Lower lobe of right lung (tissue), 2 donors: ENCODE measurements at regions not wholly inside any gene's neighbourhood (a gene's known extent, or its start where the extent isn't known, plus 50 kb on each side); places are given as distances from the start of the nearest gene placed in this dataset.

Experiments
- ATAC-seq, 2 donors: fragments of 200-7000 bp; cut with Tn5 transposase; one replicate each; pipeline ENCODE4 v1.9.1; 2020 to 2022; ENCODE audit warnings: mild to moderate bottlenecking in 2 of 2, moderate library complexity in 2 of 2
- DNase-seq: peaks from one replicate; pipeline ENCODE4 v3.0.0-alpha.2; 2020
- H3K27ac ChIP-seq: fragments of 200-600 bp; one replicate; pipeline ENCODE4 v1.8.0; 2022
- H3K27me3 ChIP-seq: fragments of 200-600 bp; one replicate; pipeline ENCODE4 v1.8.0; 2022; ENCODE audit warnings: low read depth
- H3K36me3 ChIP-seq: fragments of 200-600 bp; one replicate; pipeline ENCODE4 v1.8.0; 2022; ENCODE audit warnings: mild to moderate bottlenecking
- H3K4me1 ChIP-seq: fragments of 200-600 bp; one replicate; pipeline ENCODE4 v1.8.0; 2022
- H3K4me3 ChIP-seq: fragments of 200-600 bp; one replicate; pipeline ENCODE4 v1.8.0; 2022; ENCODE audit warnings: mild to moderate bottlenecking
- H3K9me3 ChIP-seq: fragments of 200-600 bp; one replicate; pipeline ENCODE4 v1.8.0; 2022
- intact Hi-C: fragments of 100-400 bp; cut with DNase I; formaldehyde crosslinking; loops from one replicate; pipeline ENCODE4 v1.11.0; 2022
- TF ChIP-seq, protein P1 (sequence below): fragments of 200-600 bp; IDR thresholded peaks from one replicate; pipeline ENCODE4 v1.8.0; 2022; ENCODE audit warnings: antibody characterized with exemption, mild to moderate bottlenecking
- donor health status: DM: no; HTN: yes; CAD: no; lungs with severe emphysema.

DNA sequence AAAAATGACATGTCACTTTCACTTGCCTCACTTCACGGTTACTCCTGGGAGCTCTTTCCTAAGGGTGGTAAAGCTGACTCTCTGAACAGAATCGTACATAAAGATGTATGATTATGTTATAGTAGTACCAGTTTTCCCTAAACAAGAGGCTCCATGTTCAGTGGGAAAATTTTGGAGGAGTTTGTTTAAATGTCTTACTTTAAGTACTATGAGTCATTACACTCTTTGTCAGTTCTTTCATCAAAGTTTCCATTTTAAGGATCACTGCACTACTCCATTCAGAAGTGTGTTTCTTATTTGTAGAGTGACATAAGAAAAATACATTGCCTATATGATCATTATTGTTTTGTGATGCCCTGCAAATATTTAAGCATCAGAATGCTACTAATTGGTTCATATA is 121.1 kb upstream of the FIGN start:
- intact Hi-C loops: no loop called here
- no peak overlapping the region for H3K27ac ChIP-seq
- no peaks in the 10 kb centered on the region for H3K9me3 ChIP-seq
- DNase-seq (no peak), ATAC-seq (no peak)
- H3K27me3 ChIP-seq: no peaks in the 10 kb centered on the region
- TF ChIP-seq, protein P1, sequence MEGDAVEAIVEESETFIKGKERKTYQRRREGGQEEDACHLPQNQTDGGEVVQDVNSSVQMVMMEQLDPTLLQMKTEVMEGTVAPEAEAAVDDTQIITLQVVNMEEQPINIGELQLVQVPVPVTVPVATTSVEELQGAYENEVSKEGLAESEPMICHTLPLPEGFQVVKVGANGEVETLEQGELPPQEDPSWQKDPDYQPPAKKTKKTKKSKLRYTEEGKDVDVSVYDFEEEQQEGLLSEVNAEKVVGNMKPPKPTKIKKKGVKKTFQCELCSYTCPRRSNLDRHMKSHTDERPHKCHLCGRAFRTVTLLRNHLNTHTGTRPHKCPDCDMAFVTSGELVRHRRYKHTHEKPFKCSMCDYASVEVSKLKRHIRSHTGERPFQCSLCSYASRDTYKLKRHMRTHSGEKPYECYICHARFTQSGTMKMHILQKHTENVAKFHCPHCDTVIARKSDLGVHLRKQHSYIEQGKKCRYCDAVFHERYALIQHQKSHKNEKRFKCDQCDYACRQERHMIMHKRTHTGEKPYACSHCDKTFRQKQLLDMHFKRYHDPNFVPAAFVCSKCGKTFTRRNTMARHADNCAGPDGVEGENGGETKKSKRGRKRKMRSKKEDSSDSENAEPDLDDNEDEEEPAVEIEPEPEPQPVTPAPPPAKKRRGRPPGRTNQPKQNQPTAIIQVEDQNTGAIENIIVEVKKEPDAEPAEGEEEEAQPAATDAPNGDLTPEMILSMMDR: no peak
- H3K4me3 ChIP-seq: no peak overlapping the region
- no peaks in the 10 kb centered on the region for H3K36me3 ChIP-seq
- no peaks in the 10 kb centered on the region for H3K4me1 ChIP-seq

DNA sequence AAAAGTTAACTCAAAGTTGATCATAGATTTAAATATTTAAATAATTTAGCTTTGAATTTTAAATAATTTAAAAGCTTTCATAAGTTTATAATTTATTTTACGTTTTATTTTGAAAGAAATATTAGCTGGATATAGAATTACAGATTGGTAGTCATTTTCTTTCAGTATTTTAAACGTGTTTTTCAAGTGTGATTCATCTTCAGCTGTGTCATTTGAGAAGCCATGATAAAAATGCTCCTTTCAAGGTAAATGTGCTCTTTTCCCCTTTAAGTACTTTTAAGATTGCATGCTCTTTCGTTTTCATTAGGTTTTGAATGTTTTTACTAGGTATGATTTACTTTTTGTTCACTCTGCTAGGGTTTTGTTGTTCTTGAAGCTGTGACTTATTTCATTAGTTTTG is 116.8 kb upstream of the FIGN start:
- intact Hi-C loops: no loop called here
- TF ChIP-seq, protein P1: no peak
- ATAC-seq: no peak

DNA sequence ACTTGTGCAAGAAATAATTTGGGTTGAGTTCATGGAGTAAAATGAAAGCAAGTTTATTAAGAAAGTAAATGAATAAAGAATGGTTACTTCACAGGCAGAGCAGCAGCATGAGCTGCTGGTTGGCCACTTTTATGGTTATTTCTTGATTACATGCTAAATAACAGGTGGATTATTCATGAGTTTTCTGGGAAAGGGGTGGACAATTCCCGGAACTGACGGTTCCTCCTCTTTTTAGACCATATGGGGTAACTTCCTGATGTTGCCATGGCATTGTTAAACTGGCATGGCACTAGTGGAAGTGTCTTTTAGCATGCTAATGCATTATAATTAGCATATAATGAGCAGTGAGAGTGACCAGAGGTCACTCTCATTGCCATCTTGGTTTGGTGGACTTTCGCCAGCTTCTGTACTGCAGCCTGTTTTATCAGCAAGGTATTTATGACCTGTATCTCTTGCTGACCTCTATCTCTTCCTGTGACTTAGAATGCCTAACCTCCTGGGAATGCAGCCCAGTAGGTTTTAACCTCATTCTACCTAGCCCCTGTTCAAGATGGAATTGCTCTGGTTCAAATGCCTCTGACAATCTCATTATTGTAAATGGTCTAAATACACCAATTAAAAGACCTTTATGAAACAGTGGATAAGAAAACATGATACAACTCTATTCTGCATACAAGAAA is 114.1 kb upstream of the FIGN start:
- intact Hi-C loops: no loop called here
- no peaks in the 10 kb centered on the region for H3K9me3 ChIP-seq
- no peaks in the 10 kb centered on the region for H3K36me3 ChIP-seq
- no peak overlapping the region for H3K4me3 ChIP-seq
- no peak overlapping the region for H3K27ac ChIP-seq
- no peaks in the 10 kb centered on the region for H3K4me1 ChIP-seq
- no peaks in the 10 kb centered on the region for H3K27me3 ChIP-seq
- no peak for ATAC-seq
- DNase-seq: no peak
- TF ChIP-seq, protein P1: no peak

More for the DNA sequence above, 116.8 kb upstream of the FIGN start:
- no peaks in the 10 kb centered on the region for H3K4me1 ChIP-seq
- no peaks in the 10 kb centered on the region for H3K9me3 ChIP-seq
- H3K4me3 ChIP-seq: no peak overlapping the region
- no peak overlapping the region for H3K27ac ChIP-seq
- no peaks in the 10 kb centered on the region for H3K27me3 ChIP-seq
- no peaks in the 10 kb centered on the region for H3K36me3 ChIP-seq
- DNase-seq: no peak

DNA sequence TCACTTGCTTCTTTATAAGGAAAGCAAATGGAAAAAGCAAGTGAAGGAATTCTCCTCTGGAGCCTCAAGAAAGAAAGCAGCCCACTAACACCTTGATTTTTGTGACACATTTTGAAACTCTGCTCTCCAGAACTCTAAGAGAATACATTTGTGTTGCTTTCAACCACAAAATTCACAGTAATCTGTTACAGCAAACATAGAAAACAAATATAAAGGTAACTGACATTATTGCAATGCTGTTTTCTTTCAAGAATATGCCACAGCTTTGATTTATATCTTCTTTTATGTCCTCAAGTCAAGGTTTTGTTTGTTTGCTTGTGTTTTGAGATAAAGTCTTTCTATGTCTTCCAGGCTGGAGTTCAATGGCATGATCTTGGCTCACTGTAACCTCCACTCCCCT is 103.1 kb upstream of the FIGN start:
- DNase-seq: no peak
- TF ChIP-seq, protein P1: no peak
- Histone ChIP-seq H3K4me3 (no peak overlapping the region), H3K36me3 (no peaks in the 10 kb centered on the region), H3K4me1 (no peaks in the 10 kb centered on the region), H3K27ac (no peak overlapping the region), H3K27me3 (no peaks in the 10 kb centered on the region), H3K9me3 (no peaks in the 10 kb centered on the region)
- intact Hi-C loops: no loop called here
- ATAC-seq: no peak

DNA sequence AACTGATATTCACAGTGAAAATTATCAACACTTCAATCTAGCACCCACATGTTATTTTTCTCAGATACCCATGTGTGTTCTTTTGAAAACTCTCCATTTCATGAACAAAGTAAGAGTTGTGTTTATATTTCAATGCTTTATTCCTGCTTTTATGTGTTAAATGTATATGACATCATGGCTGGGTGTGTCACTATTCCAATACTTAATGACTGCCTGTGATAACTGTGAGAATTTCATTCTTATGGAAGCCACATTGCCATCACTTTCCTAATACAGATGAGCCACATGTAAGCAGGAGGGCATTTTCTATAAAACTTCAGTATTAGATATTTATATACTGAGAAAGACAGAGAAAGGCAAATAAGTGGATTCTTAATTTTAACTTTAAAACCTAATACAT is 100.4 kb upstream of the FIGN start:
- no peak for ATAC-seq
- no peak overlapping the region for H3K4me3 ChIP-seq
- no peak overlapping the region for H3K27ac ChIP-seq
- no peaks in the 10 kb centered on the region for H3K27me3 ChIP-seq
- DNase-seq: no peak
- H3K36me3 ChIP-seq: no peaks in the 10 kb centered on the region
- no peaks in the 10 kb centered on the region for H3K9me3 ChIP-seq
- TF ChIP-seq, protein P1: no peak
- no peaks in the 10 kb centered on the region for H3K4me1 ChIP-seq
- intact Hi-C loops: no loop called here

DNA sequence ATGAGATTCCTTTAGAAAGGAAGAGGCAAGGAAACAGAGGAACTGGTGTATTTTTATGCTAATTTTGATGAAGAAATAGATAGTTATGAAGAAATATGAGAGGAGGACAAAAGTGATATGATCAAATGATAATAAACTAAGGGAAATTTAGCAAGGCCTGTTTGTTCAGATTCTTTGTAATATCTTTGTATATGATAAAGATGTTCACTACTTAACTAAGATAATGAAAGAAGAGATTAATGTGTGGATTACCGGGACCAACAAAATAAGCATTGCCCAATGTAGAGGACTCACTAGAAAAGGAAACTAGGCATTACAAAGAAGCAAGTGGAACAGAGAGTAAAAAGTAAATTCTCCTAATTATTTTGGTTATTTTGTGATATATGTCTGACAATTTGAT is 99.0 kb upstream of the FIGN start:
- H3K4me1 ChIP-seq: no peaks in the 10 kb centered on the region
- H3K4me3 ChIP-seq: no peak overlapping the region
- DNase-seq: no peak
- no peaks in the 10 kb centered on the region for H3K36me3 ChIP-seq
- no peaks in the 10 kb centered on the region for H3K9me3 ChIP-seq
- no peak overlapping the region for H3K27ac ChIP-seq
- TF ChIP-seq, protein P1: no peak
- intact Hi-C loops: no loop called here
- no peaks in the 10 kb centered on the region for H3K27me3 ChIP-seq
- ATAC-seq: no peak
